ENCODE measurements at regions not wholly inside any gene's neighbourhood (a gene's known extent, or its start where the extent isn't known, plus 50 kb on each side); places are given as distances from the start of the nearest gene placed in this dataset.

DNA sequence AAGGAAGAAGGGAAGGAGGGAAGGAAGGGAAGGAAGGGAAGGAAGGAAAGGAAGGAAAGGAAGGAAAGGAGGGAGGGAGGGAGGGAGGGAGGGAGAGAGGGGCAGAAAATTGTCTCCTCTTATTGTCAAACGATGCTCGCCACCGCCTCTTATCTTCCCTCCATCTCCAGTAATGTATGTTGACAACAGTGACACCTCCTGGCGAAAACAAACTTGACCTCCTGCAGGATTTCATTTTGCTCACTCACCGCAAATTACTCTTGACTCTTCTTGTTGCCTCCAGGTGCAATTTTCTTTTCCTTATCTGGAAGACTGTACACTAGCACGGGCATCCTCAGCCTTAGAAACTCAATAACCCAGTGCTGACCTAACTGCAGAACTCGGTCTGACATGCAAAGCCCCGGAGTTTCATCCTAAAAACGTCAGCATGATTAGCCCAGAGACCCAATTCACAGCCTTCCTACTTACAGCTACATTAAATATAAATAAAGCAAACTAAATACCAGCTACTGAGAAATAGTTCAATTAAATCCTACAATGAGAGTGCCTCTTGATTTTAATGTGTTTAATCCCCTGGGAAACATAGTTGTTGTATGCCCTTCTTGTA lies 512.4 kb upstream of the TMPO start:
- intact Hi-C loops (cut with DNase I) = no loop called here
- no peak for DNase-seq

DNA sequence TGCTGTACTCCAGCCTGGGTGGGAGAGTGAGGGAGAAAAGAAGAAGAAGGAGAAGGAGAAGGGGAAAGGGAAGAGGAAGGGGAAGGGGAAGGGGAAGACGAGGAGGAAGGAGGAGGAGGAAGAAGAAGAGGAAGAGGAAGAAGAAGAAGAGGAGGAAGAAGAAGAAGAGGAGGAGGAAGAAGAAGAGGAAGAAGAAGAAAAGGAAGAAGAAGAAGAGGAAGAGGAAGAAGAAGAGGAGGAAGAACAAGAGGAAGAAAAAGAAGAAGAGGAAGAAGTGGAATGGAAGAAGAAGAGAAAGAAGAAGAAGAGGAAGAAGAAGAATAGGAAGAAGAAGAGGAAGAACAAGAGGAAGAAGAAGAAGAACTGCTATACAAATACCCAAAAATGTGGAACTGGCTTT lies 507.4 kb upstream of the TMPO start:
- intact Hi-C loops (cut with DNase I) = no loop called here
- no peak for ATAC-seq (ENCODE audit: poor library complexity)
- DNase-seq = no peak

More for the DNA sequence above, 512.4 kb upstream of the TMPO start:
- no peak for ATAC-seq (ENCODE audit: poor library complexity)

DNA sequence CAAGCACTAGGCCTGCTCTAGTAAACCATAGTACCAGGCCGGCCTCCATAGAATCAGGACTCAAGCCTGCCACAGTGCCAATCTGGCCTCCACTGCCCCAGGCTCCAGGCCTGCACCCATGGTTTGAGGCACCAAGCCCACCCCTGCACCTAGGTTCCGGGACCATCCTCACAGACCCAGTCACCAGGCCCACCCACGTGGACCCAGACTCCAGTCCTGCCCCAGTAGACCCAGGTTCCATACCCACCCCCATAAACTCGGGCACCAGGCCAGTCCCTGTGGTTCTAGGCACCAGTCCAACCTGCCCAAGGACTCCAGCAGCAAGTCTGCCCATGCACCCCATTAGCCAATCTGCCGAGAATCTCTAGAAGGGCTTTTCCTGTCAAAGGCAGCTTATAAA lies 501.8 kb upstream of the TMPO start:
- intact Hi-C loops (cut with DNase I) = no loop called here
- ATAC-seq (ENCODE audit: poor library complexity) = no peak
- no peak for DNase-seq

DNA sequence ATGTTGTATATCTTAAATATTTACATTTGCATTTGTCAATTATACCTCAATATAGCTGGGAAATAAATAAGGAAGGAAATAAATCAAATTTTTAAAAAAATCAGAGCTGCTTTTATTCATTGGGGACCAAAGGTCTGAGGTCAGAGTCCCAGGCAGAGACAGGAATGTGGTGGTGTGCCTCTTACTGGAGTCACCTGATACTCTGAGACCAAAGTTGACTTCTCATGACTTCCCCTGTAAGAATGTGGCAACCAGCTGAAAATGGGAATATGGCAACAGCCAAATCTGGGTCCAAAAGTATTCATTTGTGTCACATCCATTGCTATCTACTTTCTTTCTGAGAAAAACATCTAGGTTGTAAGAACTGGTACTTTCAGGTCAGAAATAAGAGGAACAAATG lies 496.6 kb upstream of the TMPO start:
- ATAC-seq (ENCODE audit: poor library complexity) (no peak), DNase-seq (no peak)
- intact Hi-C loops (cut with DNase I) = no loop called here

DNA sequence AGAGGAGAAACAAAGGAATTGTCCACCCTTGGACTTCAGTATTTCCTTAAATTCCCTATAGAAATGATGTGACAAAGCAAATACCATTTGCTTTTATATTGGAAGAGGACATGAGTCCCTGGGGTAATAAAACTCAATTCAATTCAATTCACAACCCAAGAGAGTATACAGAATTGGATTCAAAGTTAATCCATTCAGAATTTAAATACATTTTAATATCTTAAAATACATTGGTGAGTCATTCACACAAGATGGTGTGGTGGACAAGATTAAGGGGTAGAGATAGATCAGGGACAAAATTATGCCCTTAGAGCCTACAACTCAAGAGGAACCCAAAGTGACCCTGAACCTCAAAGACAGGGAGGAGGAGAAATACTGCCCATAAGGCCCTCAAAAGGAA lies 495.0 kb upstream of the TMPO start:
- DNase-seq (no peak), ATAC-seq (ENCODE audit: poor library complexity) (no peak)
- intact Hi-C loops (cut with DNase I) = no loop called here

DNA sequence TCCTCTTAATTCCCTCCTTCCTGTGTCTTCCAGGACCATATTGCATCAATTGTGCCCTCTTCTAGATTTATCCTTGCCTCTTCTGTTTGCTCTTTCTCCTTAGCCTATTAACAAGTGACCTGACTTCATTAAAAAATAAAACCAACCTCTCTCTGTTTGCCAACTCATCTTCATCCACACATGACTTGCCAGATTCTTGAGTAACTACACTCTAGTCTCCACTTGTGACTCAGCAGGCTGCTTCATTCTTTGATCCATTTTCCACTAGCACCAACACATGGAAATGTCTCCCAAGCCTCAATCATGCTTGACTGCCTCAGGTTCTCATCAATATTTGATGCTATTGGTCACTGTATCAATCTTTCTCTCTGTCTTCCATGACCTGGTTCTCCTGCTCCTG lies 492.4 kb upstream of the TMPO start:
- intact Hi-C loops (cut with DNase I) = no loop called here
- ATAC-seq (ENCODE audit: poor library complexity) = no peak

DNA sequence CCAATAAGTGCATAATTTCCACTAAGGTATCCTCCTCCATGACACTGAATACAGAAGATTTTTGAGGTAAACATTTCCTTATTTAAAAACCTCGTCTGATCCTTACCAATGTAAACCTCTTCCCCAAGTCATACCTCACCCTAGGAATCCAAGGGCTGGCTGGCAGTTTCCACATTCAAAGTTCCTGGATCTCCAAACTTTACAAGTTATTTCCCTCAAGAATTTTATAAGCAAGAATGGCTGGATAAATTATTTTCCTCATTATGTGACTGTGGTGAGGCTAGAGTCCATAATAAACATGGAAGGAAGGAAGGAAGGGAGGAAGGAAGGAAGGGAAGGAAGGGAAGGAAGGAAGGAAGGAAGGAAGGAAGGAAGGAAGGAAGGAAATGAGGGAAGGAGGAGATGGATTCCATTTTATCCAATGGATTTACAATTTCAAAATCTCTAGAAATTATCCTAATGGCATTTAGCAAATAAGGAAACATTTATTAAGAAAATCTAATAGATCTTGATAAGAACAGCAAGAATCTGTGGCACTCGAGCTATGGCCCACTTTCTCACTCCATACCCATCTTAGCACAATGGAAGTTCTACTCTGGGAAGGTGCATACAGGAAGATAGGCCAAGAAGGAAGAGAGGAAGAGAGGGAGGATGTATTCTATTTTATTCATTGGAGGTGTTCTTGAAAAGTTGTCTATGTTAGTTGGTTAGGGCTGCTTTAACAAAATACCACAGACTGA lies 477.8 kb upstream of the TMPO start:
- no peak for ATAC-seq (ENCODE audit: poor library complexity)
- intact Hi-C loops (cut with DNase I) = no loop called here
- no peak for DNase-seq

More for the DNA sequence above, 492.4 kb upstream of the TMPO start:
- no peak for DNase-seq

DNA sequence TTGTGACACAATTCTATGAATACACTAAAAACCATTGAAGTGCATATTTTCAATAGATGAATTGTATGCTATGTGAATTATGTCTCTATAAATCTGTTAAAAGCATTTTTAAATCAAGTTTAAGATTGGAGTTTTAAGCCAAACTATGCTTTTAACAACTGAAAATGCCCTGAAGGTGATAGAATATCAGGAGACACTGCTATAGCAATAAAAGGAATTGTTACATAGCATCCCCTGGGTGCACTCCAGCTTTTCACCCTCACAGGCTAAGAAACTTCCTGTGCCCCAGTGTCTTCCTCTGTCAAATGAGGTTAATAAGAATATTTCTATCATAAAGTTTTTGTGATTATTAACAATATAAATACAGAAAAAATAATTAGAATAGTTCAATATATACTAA lies 472.7 kb upstream of the TMPO start:
- no peak for DNase-seq
- intact Hi-C loops (cut with DNase I) = no loop called here

DNA sequence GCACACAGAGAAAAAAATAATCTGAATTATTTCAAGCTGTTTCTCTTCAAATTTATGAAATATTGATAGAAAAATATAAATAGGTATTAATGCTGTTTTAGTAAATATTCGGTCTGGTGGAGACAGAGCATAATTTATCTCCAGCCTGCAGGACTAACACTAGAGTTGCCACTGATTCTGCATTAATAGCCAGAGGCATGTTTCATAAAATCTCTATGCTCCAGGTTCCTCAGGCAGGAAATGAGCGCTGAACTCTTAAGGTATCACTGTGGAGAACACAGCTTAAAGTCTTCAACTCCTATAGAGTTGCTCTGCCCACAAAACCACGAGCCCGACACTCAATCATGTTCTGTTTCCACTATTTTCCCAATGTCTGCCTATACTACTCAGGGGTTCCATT lies 470.0 kb upstream of the TMPO start:
- ATAC-seq (ENCODE audit: poor library complexity) (no peak), DNase-seq (no peak)
- intact Hi-C loops (cut with DNase I) = no loop called here

More for the DNA sequence above, 472.7 kb upstream of the TMPO start:
- ATAC-seq (ENCODE audit: poor library complexity) = no peak

DNA sequence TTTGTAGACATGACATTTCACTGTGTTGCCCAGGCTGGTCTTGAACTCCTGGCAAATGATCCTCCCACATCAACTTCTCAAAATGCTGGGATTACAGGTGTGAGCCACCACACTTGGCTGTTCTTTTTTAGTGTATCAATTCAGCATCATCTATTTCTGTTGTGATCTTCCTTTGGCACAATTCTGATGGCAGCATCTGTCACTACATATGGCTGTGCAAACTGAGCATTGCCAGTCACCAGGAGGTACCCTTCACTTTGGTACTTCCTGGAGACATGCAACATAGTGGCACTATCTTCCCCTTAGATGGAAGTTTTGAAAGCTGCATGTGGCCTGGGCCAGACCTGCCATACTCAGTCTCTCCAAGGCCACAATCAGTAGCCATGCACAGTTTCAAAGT lies 467.1 kb upstream of the TMPO start:
- DNase-seq (no peak), ATAC-seq (ENCODE audit: poor library complexity) (no peak)
- intact Hi-C loops (cut with DNase I) = no loop called here

DNA sequence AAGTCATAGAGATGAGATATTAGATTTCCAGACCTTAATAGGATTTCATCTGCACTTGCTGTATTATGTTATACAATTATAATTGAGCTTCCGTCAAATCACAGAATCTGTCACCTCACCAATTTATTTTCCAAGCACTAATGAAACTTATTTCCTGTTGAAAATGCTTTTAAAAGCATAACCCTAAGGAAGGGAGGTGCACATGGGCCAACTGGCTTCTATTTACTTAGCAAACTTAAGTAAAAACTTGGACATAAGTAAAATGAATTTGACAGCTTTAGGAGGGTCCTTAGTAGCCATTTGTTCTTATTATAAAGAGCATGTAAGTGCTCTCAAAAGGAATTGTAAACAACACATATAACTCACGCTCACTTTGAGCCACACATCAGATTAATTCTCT lies 462.2 kb upstream of the TMPO start:
- ATAC-seq (ENCODE audit: poor library complexity) = no peak
- intact Hi-C loops (cut with DNase I) = no loop called here

DNA sequence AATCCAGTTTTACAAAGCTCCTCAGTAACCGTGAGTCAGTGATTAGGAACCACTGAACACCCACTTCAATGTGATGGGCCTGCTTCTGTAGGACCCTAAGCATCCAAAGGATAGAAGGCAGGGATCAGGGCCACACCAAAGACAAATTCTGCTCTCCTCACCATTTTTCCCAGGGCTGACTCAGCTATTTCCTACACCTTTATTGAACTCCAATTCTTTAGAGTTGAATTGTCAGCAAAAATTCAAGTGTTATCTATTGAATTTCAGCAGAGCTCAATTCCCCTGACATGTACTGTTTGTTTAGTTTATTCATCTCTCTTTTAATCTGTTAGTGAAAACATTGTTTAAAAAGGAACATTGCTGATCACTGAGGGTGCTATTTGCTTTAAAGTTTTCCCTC lies 457.7 kb upstream of the TMPO start:
- DNase-seq (no peak), ATAC-seq (ENCODE audit: poor library complexity) (no peak)
- intact Hi-C loops (cut with DNase I) = no loop called here

More for the DNA sequence above, 462.2 kb upstream of the TMPO start:
- DNase-seq = no peak

DNA sequence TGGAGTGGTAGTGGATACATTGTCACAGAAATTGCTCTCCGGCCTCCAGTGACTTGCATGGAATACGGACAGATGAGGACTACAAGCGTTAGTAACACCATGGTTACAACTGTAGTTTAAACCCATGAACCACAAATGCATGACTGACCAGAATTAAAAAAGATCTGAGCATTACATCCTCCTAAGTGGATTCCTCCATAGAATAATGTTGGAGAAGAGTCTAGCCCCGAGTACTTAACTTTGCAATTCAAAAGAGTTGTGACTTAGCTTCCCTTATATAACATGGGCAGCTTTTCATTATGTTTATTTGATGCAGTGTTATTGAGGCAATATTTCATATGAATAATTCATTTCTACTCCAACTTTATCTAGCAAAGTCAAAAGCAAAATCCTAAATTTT lies 457.2 kb upstream of the TMPO start:
- DNase-seq (no peak), ATAC-seq (ENCODE audit: poor library complexity) (no peak)
- intact Hi-C loops (cut with DNase I) = no loop called here

DNA sequence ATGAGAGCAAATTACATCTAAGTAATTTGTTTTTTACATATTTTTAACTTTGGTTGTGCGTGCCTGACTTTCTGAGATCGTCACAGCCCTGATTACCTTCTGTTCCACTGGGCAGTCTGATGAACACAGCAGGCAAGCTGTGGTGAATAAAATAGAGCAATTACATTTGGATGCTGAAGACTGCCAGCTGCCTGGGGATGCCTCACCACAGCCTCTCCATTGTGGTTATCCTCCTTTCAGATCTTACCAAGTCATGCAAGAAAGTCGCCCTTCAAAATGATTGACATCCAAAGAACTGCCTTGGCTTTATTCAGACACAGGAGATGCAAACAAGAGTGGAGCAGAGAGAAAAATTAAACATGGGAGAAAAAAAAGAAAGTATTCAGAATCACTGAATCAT lies 456.6 kb upstream of the TMPO start:
- intact Hi-C loops (cut with DNase I) = no loop called here
- no peak for ATAC-seq (ENCODE audit: poor library complexity)
- no peak for DNase-seq

DNA sequence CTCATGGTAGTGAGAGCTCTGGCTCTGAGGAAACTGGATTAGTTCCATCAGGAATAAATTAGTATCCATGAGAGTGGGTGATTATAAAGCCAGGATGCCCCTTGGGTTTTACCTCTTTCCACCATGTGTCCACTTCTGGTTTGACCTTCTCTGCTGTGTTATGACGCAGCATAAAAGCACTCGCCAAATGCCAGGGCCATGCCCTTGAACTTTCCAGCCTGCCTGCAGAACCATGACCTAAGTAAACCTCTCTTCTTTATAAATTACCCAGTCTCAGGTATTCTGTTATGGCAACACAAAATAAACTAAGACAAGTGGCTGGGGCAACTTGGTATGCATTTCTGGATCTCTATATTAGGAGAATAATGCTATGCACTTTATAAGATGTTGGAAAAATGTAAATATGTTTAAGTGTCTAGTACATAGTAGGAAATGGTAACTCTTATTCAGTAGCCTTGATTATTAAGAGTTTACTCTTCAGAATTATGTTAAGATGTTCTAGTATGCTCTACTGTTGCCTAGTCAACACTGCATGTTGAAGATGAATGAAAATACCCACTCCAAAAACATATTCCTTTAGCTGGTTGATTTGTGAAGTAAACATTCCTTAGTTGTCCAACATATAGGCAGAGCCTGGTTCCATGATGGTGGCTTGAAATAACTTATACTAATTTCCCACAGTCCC lies 455.6 kb upstream of the TMPO start:
- intact Hi-C loops (cut with DNase I) = no loop called here
- DNase-seq (no peak), ATAC-seq (ENCODE audit: poor library complexity) (no peak)

DNA sequence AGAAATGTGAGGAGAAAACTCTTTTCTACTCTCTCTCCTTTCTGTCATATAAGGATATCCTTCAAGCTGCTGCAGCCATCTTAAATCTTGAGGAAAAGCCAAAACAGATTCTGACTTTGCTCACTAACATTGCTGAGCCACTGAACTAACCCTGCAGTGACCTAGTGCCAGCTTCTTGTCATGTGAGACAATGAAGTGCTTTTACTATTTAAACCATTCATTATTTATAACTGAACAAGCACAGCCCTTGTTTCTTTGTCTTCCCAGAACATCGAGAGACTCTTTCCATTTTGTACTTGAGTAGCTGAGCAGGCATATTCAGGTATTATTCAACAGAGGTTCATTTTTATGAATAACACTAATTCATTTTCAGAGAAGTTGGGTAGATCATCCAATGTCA lies 455.0 kb upstream of the TMPO start:
- ATAC-seq (ENCODE audit: poor library complexity) = no peak
- intact Hi-C loops (cut with DNase I) = no loop called here
- DNase-seq = no peak

DNA sequence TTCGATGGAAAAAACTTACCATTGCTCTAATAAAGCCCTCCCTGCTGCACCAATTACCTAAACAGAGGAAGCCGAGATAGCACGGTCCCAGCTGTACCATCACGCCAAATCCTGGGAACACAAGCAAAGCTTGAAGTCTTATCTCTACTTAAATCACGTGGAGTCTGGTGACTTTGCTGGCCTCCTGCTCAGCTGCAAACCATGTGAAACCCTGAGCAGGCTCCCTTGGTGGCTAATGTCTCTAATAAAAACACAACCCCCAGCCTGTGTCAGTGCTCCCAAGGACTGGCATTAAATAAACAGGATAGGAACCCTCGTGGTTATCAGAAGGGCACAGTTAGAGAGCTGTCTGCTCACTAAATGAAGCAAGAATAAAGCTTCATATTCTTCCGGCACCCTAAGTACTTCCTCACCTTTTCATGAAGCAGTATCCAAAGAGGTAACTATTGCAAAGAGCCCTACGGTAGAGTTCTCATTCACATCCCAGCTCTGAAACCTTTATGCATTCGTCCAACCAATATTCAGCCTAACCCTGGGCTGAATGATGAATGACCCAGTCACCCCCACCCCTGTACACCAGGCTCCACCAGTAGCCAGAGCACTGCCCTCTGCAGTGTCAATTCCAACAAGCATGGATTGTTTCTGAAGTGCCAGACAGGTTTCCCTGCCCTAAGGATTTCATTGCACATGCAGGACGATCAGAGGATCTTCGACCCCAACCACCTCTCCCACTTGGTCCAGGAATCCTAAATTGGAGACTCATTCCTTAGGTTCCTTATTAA lies 452.7 kb upstream of the TMPO start:
- intact Hi-C loops (cut with DNase I) = no loop called here
- no peak for ATAC-seq (ENCODE audit: poor library complexity)
- DNase-seq = no peak

DNA sequence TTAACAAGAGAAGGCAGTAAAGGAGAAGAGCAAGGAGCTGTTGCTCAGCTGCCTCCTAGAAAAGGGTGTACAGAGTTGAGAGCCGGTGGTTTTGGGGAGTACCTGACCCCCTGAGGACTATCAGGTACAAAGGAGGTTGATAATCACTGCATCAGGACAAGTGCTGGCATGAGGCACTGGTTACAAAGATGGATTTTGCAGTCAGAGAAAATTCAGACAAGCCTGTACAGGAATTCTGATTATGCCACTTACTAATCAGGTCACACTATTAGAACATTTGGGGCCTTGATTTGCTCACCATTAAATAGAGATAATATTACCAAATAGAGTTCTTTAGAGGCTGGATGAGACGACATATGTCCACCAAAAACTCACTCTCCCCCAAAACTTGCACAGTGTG lies 450.9 kb upstream of the TMPO start:
- ATAC-seq (ENCODE audit: poor library complexity) (no peak), DNase-seq (no peak)
- intact Hi-C loops (cut with DNase I) = no loop called here

DNA sequence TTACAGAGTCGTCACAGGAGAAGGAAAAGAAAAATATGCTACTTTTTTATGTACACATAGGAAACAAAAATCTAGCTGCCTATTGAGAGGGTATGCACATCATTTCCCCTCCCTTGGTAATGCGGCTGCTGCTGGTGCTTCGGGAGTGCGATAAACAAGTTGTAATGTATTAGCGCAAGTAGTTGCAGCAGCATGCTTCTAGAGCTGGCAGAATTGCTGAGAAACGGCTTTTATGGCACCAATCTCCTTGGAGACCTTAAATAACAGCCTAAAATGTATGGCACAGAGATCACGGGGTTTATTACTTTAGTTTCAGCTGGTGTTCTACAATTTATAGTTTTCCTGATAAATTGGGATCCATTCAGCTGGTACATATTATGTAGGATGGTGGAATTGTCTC lies 447.6 kb upstream of the TMPO start:
- DNase-seq = no peak
- ATAC-seq (ENCODE audit: poor library complexity) = no peak
- intact Hi-C loops (cut with DNase I) = no loop called here

DNA sequence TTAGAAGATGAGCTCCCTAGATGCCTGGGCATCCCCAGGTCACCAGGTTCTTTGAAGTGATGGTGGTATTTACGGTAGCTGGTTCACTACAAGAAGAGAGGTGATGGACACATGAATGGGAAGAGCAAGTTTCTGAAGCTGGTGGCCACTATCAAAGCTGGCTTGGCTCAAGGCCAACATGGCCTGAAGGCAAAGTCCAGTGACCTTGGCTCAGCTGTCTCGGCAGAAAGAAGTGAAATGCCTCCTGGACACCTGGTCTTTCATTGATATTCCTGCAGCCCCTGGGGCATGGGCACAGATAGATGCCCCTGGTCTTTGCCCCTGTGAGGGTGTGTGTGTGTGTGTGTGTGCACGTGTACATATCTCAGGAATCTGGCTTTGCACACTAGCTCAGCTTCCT lies 441.8 kb upstream of the TMPO start:
- intact Hi-C loops (cut with DNase I) = no loop called here
- DNase-seq (no peak), ATAC-seq (ENCODE audit: poor library complexity) (no peak)
